UCSD-AML1 (cell line): ENCODE measurements at regions not wholly inside any gene's neighbourhood (a gene's known extent, or its start where the extent isn't known, plus 50 kb on each side); places are given as distances from the start of the nearest gene placed in this dataset.
A peak's percentile ranks its signal among the peaks of the same experiment; 100 is the strongest.

ENCODE experiments used
- DNase-seq: peaks from one replicate; lab custom pipeline; 2025; ENCODE audit not compliant: unreplicated experiment; lab: John Stamatoyannopoulos, UW

DNA sequence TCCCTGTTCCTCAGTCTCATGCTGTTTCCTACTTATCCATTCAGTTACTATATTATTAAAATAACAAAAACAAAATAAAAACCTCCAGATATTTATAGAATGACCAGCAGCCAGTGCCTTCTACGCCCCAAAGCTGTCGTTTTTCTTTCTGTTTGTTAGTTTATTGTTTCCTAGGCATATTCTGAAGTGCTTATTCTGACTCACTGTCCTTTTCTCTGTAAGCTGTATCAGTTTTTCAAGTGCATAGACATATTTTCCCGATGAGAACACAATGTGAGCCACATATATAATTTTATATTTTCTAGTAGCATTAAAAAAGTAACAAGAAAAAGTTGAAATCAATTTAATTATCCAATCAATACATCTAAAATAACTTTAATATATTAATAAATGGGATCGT is 2158.6 kb upstream of the TENM3 start:
- no peak for DNase-seq

DNA sequence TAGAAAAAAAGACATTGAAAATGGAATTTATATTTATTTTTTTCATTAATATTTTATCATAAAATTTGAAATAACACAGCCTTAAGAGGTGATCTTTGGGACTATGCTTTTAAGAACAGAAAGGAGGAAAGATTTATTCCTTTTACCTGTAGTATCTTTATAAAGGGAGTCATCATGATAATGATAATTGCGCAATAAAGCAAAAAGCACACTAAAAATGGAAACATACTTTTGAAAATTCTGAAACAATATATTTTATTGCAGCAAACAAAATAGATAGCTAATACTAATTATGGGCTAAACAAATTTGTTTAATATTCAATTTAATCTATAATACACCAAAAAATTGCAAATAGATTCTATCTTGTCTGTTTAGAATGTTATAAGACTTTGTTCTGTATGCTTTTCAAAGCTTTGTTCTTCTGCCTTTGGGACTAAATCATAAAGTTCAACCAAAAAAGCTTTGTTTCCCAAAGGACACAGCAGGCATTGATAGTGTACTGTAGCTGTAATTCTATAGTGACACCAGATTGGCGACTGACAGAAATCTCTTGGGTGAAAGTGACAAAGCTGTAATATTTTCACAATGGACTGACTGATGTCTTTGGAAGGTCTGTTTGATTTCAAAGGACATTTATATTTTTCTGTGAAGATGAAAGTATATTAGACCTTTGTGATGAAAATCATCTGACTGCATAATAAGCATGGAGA is 2156.6 kb upstream of the TENM3 start:
- no peak for DNase-seq

DNA sequence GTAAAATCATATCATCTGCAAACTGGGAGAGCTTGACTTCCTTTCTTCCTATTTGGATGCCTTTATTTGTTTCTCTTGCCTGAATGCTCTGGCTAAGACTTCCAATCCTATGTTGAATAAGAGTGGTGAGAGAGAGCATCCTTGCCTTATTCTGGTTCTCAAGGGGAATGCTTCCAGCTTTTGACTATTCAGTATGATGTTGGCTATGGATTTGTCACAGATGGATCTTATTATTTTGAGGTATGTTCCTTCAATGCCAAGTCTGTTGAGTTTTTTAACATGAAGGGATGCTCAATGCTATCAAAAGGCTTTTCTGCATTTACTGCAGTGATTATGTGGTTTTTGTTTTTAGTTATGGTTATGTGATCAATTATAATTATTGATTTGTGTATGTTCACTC is 2144.6 kb upstream of the TENM3 start:
- DNase-seq, result no peak

DNA sequence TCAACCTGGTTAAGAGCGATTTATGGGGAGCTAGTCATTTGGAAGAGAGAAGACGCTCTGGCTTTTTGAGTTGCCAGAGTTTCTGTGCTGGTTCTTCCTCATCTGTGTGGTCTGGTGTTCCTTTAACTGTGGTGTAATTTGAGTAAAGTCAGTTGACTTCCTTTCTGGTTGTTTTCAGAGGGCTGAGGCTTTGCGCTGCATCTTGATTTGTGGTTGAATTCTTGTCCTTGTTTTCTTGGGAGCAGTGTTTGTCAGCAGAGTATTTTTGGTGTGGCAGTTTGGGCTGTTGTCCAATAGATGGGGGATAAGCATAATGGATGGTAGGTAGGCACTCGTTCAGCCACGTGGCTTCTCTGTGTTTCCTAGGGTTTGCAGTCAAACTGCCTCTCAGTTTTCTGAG is 2143.2 kb upstream of the TENM3 start:
- DNase-seq, result no peak

DNA sequence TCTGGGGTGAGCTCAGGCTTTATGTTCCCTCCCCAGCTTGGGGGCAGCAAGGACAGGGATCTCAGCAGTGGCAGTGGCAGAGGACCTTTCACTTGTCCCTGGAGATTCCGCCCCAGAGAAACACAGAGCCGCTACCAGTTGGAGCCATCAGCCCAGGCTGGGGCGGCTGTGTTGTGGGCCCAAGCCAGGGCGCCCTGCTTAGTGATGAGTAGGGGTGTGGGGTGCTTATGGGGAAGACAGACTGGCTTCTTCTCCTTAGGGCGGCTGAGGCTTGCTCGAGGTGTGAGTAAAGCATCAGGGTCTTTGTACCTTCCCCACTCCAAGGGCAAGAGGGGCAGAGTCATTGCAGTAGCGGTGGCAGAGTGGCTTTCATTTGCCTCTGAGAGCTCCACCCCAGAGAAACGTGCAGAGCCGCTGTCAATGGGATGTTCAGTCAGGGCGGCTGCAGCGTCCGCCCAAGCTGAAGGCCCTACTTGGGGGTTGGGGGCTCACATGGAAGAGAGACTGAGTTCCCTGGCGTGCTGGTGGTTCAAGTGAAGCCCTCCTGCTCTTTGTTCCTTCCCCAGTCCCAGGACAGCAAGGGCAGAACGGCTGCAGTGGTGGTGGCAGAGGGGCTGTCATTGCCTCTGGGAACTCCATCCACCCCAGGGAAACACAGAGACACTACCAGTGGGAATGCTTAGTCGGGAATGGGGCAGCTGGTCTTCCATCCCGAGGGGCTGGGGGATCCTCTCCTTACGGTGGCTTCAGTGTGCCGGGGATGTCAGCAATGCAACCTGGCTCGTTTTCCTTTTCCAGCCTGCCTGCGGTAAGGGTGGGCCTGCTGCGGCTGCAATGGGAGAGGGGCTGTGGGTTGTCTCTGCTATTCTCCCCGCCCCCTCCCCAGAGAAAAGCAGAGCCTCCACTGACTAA is 2142.5 kb upstream of the TENM3 start:
- no peak for DNase-seq

DNA sequence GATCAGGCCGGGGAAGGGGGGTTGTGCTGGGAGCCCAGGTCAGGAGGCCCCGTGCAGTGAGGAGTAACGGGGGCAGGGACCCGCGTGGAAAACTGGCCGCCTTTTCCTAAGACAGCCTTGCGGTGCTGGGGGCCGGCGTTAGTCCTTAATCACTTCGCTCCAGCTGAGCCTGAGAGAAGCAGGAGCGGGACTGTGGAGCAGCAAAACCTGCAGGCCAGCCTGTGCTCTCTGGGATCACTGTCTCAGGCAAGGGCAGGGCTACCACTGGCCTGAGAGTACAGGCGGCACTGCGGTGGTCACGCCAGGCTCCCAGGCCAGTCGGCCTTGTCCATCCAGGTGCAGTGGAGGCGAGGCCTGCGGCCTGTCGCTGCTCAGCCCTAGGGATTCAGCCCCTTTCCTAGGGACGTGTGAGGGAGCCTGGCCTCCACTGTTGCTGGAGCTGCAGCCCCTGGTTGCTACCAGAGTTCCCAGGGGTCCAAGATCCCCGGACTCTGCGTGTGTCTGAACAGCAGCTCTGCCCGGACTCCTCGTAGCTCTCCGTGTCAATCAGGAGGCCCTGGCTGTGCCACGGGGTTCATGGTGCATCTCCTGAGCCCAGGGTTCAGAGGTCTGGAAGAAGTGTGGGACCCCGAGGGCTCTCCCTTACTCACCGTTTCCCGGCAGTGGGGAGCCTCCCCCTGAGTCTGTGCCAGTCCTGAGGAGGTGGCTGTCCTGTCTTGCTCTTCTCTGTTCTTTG is 2141.7 kb upstream of the TENM3 start:
- DNase-seq, result no peak

DNA sequence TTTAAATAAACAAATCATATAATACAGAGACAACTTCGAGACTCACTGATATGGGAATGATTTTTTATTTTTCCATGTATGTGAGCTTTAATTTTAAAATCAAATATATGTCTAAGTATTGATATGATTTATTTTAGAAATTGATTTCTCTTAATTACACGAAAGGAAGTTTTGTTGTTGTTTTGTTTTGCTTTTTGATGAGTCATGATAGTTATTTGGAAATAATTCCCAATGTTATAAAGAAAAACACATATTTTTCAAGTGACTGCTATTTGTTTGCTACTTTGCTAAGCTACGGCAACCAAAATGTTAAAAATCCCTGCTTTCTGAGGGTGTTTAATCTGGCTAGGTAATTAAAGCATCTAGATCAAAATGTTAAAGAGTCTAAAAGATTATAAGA is 2139.4 kb upstream of the TENM3 start:
- no peak for DNase-seq

DNA sequence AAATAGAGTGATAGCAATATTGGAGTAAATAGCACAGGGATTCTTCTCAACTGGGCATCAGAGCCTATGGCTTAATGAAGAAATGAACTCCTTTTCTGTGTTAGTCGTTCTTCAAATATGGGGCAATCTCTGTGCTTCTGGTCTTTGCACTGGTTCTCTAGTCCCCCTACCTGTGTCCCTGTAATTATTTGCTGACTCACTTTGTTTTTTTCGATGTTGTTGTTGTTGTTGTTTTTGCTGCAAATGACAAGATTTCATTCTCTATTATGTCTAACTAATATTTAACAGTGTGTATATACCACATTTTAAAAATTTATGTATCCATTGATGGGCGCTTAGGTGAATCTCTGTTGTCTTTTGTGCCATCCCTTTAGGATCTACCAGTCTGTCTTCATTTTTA is 2137.8 kb upstream of the TENM3 start:
- DNase-seq, result no peak

DNA sequence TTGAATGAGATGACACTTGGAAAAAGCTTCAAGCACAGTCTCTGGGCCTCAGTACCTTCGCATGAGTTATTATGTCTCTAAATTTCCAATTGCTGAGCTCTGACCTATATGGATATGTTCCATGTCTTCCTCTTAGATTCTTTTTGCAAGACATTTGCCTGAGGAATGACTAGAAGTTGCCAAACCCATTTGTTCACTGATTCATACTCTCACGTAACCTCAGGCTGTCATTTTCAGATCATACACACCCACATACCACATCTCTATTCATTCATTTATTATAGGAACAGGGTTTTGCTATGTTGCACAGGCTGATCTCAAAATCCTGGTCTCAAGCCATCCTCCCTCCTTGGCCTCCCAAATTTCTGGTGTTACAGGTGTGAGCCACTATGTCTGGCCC is 2137.1 kb upstream of the TENM3 start:
- no peak for DNase-seq

DNA sequence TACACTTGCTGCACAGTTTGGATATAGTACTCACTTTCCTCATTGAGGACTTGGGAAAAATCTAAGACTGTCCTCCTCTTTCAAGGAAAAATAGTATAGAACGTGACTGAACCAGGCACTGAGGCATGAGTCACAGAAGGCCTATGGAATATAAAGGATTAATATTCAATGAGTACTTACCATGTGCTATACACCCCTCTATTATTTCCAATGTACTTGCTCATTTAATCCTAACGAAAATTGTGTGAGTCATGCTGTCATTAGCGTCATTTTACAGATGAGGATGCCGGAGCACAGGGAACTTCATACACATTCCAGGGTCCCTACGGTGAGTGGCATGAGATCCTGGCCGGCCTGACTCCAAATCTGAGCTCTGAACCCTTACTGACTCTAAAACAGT is 2136.2 kb upstream of the TENM3 start:
- no peak for DNase-seq

DNA sequence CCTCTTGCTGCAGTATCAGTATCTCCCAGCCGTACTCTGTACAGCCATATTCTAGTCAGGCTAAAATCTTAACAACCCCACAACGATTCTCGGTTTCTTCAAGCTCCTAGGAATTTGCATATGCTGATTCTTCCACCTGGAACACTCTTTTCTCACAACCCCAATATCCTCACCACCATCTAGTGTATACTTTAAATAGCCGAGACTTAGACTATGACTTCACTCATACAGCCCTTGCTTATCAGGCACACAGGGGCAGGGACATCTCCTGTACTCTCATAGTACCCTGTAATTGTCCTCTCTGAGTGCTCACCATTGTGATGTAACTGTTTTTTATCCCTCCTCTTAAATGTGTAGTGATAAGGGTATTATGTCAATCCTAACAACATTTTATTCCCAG is 2126.4 kb upstream of the TENM3 start:
- no peak for DNase-seq

DNA sequence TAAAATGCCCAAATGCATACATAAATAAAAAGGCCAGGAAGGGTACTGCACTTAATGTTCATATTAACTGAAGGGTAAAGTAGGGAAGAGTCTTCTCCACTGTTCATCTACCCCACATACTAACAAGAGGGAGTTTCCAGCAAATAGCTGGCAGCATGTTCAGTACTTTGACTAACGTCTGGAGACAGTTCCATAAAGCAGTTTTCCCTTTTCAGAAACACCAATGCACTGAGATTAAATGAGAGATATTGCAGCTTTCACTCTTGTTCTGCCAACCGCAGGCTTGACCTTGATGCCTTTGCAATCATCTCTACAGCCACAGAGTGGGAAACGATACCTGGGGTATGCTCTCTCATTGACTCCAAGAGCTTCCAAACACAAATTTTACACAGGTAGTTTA is 2123.1 kb upstream of the TENM3 start:
- DNase-seq, result no peak

DNA sequence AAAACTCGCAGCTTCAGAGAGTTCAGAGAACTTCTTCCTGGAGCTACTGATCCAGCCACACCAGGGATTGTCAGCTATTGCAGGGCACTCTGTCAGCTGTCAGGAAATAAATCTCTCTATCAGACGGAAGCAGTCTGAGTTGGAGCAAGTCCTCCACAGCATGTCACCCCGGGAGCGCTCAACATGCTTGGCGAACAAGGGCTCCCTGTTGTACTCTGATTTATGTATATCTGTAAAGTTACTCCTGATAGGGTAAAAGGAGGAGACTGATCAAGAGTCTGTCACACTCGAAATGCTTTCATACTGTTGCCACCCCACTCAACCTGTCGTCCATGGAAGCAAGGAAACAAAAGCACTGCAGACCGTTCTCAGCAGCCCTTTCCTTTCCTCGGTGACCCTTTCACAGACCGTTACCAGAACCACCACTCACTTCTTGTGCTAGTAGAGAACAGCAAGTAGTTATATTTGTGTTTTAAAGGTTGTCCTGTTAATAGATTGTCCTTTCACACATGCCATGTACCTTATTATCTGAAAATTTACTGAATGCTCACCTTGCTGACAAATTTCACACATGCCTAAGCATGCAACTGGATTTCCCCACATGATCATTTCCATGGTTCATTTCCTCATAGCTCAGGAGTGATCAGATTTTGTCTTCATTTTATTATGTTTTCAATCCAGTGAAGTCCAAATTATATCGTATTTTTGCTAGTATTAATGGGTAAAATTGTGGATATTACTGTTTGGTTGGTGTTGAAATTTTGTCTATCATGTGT is 2108.9 kb upstream of the TENM3 start:
- peak; percentile 10 for DNase-seq

DNA sequence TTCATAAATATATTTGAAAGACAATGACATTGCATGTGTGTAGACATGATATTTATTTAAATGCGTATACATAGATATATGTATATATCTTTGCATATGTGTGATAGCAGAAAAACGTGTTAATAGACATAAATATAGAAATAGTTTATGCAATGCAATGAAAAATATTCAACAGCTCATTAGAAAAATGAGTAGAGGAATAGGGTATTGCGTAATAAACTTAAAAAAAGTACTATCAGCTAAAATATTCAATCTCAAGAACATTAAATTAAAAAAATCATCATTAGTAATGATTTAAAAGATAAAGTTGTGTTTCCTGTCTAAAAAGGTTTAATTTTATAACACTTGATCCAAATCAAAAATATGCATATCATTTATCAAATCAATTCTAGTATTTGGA is 2101.5 kb upstream of the TENM3 start:
- DNase-seq, result no peak

DNA sequence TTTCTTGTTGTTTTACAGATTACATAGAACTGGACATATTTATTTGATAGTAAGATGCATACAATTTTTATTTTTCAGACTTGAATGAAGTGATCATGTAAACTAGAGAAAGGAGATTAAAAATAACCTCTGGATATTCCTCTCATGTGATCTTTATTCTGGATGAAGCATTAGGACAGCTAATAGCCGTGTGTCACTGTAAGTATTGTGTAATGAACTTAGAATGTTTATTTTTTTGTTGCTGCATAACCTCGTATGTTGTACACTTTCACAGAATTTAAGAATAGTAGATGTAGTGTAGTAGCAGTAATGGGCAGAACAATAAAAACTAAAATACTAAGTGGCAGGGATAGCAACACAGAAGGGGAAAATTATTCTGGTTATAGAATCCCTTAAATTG is 2094.5 kb upstream of the TENM3 start:
- DNase-seq, result no peak

DNA sequence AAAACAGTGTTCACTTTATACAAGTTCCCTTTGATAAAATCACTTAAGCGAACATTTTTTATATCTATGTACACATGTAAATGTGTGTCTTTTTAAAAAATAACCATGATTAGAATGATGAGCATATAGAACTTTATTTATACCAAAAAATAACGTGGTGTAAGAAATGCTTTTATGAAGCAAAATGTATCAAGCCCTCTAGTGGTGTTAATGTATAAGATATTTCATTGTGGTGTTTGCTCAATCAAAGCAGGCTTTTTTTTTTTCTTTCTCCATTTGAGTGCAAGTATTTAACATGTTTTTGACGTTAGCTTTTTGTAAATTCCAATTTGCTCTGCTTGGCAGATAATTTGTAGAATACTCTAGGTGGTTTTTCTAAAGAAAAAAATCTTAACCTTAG is 2092.4 kb upstream of the TENM3 start:
- no peak for DNase-seq

DNA sequence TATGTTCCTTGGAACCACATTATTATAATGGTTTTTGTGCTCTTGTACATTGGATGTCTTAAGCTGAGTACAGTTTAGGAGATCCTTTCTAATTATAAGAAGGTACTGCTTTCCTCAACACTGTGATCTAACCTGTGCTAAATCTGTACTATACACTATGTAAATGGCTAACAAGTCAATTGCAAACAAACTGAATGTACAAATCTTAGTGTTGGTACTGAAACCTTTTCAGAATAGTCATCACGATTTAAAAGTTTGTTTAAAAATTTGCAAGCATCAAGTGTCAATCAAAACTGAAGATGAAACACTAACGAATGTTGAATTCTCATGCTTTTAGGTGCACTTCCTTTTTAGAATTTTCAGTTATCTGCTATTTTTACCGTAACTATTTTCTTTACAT is 2090.4 kb upstream of the TENM3 start:
- DNase-seq, result no peak

DNA sequence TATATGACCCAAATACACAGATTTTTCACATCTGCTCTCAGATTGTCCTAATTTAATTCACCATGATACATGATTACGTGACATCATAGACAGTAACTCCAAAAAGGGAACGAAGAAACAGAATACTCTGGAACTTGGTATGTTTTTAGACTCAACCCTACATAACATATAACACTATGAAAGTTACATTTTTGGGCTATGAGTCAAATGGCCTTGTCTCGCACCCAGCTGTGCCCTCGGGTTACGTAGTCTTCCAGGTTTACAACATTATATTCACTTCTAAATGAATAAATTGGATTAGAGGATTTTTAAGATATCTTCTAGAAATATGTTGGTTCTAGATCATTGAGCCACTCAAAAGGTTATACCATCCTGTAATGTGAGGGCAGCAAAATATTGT is 2089.6 kb upstream of the TENM3 start:
- no peak for DNase-seq

DNA sequence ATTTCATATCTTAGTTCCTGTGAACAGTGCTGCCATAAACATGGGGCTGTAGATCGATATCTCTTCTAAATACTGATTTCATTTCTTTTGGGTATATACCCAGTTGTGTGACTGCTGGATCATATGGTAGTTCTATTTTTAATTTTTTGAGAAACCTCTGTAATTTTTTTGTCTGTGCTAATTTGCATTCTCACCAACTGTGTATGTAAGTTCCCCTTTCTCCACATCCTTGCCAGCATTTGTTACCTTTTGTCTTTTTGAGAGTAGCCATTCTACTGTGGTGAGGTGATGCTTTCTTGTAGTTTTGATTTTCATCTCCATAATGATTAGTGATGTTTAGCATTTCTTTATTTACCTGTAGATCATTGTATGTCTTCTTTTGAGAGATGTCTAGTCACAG is 2086.5 kb upstream of the TENM3 start:
- no peak for DNase-seq

DNA sequence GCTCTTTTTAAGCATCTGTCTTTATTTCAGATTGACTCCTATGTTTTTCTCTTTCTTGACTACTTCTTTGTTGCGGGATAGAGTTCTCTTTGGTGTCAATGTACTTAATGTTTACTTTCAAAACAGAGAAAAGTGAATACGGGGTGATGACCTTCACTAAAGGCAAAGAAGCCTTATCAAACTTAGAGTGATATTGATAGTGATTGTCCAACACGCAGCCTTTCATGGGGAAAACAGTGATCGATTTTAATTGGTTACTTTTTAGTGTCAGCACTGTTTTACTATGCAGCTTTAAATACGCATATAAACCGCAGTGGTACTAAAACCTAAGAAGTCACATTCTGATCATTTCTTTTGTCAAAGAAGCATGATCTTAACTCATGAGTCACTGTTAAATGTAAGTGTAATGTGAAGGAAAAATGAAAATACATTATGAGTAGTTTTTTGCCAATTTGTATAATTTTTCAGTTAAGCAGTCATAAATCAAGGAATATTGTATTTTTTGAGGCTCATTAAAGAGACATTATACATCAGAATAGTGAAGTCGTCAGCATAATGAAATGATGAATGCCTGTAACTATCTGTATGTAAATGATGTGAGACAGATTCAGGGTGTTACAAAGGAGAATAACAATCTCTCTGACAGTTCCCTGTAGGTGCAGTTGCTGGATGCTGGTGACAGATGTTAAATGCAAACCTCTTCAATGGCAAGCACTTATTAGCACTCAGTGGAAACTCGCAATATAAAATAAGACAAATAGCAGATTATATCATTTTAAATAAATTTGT is 2082.8 kb upstream of the TENM3 start:
- no peak for DNase-seq
